RWPE1 (cell line): ENCODE measurements at regions not wholly inside any gene's neighbourhood (a gene's known extent, or its start where the extent isn't known, plus 50 kb on each side); places are given as distances from the start of the nearest gene placed in this dataset.

Experiments
- CTCF ChIA-PET: fragments of 350-600 bp; sonication (Branson Sonifier 250); formaldehyde crosslinking; extraction: SDS; loops from one replicate; lab custom pipeline; 2021; lab: Yijun Ruan, JAX
- POLR2A ChIA-PET: fragments of 400-600 bp; formaldehyde crosslinking; extraction: SDS; loops from one replicate; lab custom pipeline; 2020; ENCODE audit warnings: antibody characterized with exemption; ENCODE audit not compliant: low non-redundant PET; lab: Yijun Ruan, JAX
- DNase-seq: peaks from one replicate; pipeline ENCODE4 v3.0.0; 2012; ENCODE audit warnings: low spot score
- H3K27ac ChIP-seq: fragments of 450-650 bp; 2 replicates; pipeline ENCODE4 v1.5.1; 2017
- CTCF ChIP-seq: fragments of 450-650 bp; conservative IDR thresholded peaks from 2 replicates; pipeline ENCODE4 v1.5.1; 2017; ENCODE audit warnings: low read depth, mild to moderate bottlenecking

DNA sequence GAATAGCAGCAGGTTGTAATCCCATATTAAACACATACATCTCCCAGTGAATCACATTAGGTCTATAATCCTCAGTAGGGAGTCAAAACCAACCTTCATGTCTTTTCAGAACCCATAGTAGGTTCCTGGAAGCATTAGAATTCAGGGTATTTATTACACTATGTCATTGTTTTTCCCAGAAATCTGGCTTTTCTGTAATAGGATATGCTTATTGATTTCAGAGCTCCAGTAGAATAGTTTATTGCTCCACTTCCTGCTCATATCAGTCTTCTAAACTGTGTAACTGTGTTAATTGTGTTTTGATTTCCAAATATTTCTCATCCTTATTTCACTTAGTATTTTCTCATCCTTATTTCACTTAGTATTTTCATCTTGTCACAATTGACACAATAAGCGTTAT is 268.0 kb downstream of the CCDC59 start:
- ChIA-PET POLR2A (no interaction called here), CTCF (no interaction called here)
- no peak for DNase-seq
- H3K27ac ChIP-seq = no peak overlapping the region
- no peak for TF ChIP-seq CTCF

- ChIA-PET POLR2A (no interaction called here), CTCF (no interaction called here)
- no peak overlapping the region for H3K27ac ChIP-seq
- DNase-seq = no peak
- no peak for TF ChIP-seq CTCF
These were observed 268.6 kb downstream of the CCDC59 start for GRCh38 chr12:82089369-82090121.

- no peak overlapping the region for H3K27ac ChIP-seq
- POLR2A ChIA-PET = no interaction called here
- CTCF ChIA-PET = no interaction called here
- TF ChIP-seq CTCF = no peak
- no peak for DNase-seq
These were observed 275.7 kb downstream of the CCDC59 start for GRCh38 chr12:82082501-82082900.

GRCh38 chr12:82069931-82070514 is 288.2 kb downstream of the CCDC59 start:
- TF ChIP-seq CTCF = no peak
- no peak for DNase-seq
- POLR2A ChIA-PET = no interaction called here
- CTCF ChIA-PET = no interaction called here
- no peak overlapping the region for H3K27ac ChIP-seq

- TF ChIP-seq CTCF = no peak
- CTCF ChIA-PET = no interaction called here
- no peak for DNase-seq
- no peak overlapping the region for H3K27ac ChIP-seq
- POLR2A ChIA-PET = no interaction called here
These were observed 299.0 kb upstream of the PPFIA2 start for GRCh38 chr12:82058197-82058596.

DNA sequence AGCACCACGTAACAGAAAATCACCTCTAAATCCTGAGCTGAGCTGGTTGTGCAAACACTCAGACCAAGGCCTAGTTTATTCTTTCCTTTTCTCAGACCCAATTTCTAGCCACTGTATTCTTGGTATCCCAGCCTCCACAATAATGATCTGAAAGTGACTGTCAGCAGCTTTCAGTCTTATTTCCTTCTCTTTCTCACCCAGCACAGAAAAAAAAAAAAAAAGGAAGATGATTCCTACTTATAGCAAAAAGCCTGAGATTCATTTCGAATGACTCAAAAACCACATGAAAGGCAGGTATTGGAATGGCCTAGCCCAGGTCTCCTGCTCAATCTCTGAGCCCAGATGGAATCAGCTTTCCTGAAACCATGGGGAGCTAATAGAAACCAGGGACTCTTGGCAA is 298.6 kb upstream of the PPFIA2 start:
- no peak overlapping the region for H3K27ac ChIP-seq
- peak; percentile 15 for DNase-seq
- CTCF ChIA-PET = interaction anchor here (0.6 kb wide), 1 partner anchor 272 kb away, joined by 3 read pairs; no protein-coding TSS in a partner anchor
- POLR2A ChIA-PET = no interaction called here
- no peak for TF ChIP-seq CTCF
